ENCODE measurements at regions not wholly inside any gene's neighbourhood (a gene's known extent, or its start where the extent isn't known, plus 50 kb on each side); places are given as distances from the start of the nearest gene placed in this dataset.

DNA sequence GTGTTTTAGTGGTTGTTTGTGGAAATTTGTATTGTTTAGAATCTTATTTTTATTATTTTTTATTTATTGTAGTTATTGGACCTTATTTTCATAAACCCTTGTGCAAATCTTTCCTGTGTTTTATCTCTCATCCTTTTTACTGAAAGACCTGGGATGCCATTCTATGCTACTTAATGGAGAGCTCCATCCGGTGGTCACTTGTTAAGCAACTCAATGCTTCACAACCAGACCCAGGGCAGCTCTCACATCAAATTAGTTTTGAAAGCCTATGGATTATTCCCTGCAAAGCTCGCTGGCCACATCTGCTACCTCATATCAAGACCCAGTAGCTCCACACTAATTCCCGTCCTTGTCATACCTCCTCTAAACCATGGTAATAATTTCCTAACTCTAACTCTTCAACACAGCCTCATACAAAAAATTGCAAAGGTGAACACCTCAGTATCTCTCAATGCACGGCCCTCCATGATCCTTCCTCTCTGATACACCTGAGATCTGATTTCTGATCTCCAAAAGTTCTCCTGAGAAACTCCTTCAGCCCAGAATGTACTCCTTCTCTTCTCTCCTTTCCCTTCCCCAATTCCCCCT lies 296.6 kb upstream of the MANEA start:
- H3K9me3 Mint-ChIP-seq = no peaks in the 10 kb centered on the region
- H3K36me3 Mint-ChIP-seq = no peaks in the 10 kb centered on the region
- H3K4me3 Mint-ChIP-seq = no peak overlapping the region
- DNase-seq = no peak
- H3K4me1 Mint-ChIP-seq = no peaks in the 10 kb centered on the region
- peaks cover 0 to 6% (median 0%) of the 10 kb centered on the region in 5 donors for H3K27me3 Mint-ChIP-seq
- ATAC-seq = no peak
- POLR2A ChIA-PET = no interaction called here
- H3K27ac Mint-ChIP-seq = no peak overlapping the region

DNA sequence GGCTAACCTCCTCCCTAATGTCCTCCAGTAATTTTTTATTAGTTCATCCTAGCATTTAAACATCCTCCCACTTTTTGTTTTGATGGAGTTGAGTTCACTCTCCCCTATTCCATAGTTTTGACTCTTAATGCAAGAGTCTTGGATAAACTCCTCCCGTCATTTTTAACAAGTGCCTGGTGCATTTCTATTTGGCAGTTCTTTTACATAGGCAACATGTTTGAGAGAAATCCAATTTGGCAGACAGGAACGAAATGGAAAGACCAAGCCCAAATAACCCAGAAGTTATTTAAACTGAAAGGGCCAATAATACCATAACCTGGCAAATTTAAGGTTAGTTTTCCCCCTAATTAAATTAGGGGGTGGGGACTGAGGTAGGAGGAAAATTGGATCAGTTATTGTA lies 291.5 kb upstream of the MANEA start:
- DNase-seq (no peak), ATAC-seq (no peak)
- Mint-ChIP-seq H3K27ac (no peak overlapping the region), H3K9me3 (peaks cover 0 to 8% (median 0%) of the 10 kb centered on the region in 9 donors), H3K4me3 (no peak overlapping the region), H3K27me3 (peaks cover 0 to 4% (median 0%) of the 10 kb centered on the region in 5 donors), H3K4me1 (no peaks in the 10 kb centered on the region), H3K36me3 (no peaks in the 10 kb centered on the region)
- POLR2A ChIA-PET = no interaction called here

DNA sequence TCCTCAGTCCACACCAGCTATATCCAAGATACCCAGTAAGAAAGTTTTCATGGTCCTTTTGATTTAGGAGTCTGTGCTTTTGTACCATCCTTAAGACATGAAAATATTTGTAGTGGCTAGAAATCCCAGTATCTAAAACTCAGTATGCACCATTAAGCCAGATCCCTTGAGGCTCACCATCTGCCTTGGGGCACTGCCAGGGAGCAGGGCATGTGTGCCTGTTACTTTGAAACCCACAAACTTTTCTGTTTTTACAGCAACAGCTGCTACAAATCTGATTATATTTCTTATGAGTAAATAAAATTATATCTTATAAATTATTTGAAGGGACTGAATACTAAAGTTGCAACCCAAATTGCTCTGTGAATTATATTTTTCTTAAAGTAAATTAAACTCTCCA lies 290.5 kb upstream of the MANEA start:
- DNase-seq = no peak
- Mint-ChIP-seq H3K4me3 (no peak overlapping the region), H3K36me3 (no peaks in the 10 kb centered on the region), H3K27me3 (no peaks in the 10 kb centered on the region), H3K9me3 (peaks cover 0 to 8% (median 0%) of the 10 kb centered on the region in 9 donors), H3K27ac (no peak overlapping the region), H3K4me1 (no peaks in the 10 kb centered on the region)
- POLR2A ChIA-PET = no interaction called here
- ATAC-seq = no peak

DNA sequence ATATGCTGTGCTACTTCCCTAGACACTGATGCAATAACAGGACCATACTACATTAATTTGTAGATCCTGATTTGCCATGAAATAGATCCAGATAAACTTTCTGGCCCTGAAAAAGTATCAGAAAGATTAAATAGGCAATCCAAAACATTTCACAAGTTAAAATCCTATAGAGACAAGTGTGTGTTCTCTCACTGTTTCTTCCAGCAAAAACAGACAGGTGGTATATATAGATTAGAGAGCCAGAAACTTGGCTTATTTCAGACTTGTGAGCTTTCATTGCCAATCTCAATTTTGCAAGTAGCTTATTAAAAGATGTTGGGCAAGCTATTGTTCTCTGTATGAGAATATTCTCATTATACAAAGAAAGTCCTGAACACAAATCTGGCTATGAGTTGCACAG lies 289.1 kb upstream of the MANEA start:
- no peak for ATAC-seq
- H3K9me3 Mint-ChIP-seq = peaks cover 0 to 8% (median 0%) of the 10 kb centered on the region in 9 donors

DNA sequence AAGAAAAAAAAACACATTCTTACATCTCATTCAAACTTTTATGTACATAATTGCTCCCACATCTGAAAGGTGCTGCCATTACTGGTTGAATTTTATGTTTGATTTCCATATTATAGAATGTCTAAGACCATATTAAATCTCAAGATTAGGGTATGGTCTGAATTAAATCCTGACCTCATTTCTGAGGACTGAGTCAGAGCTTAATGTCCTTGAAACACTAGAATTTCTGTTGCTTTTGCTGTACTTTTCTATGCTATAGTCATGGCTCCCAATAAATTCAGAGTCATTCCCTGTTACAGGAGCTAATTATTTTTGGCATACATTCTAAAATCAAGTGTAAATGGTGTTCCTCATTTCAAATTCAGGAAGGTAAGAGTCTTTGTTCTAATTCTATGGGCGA lies 285.3 kb upstream of the MANEA start:
- Mint-ChIP-seq H3K9me3 (peaks cover 0 to 8% (median 0%) of the 10 kb centered on the region in 9 donors), H3K4me3 (no peak overlapping the region), H3K36me3 (no peaks in the 10 kb centered on the region), H3K27ac (no peak overlapping the region), H3K27me3 (no peaks in the 10 kb centered on the region), H3K4me1 (no peaks in the 10 kb centered on the region)
- no peak for DNase-seq
- POLR2A ChIA-PET = no interaction called here
- ATAC-seq = no peak

More for the DNA sequence above, 289.1 kb upstream of the MANEA start:
- Mint-ChIP-seq H3K36me3 (no peaks in the 10 kb centered on the region), H3K4me1 (no peaks in the 10 kb centered on the region), H3K27ac (no peak overlapping the region), H3K27me3 (no peaks in the 10 kb centered on the region), H3K4me3 (no peak overlapping the region)
- POLR2A ChIA-PET = no interaction called here
- DNase-seq = no peak

DNA sequence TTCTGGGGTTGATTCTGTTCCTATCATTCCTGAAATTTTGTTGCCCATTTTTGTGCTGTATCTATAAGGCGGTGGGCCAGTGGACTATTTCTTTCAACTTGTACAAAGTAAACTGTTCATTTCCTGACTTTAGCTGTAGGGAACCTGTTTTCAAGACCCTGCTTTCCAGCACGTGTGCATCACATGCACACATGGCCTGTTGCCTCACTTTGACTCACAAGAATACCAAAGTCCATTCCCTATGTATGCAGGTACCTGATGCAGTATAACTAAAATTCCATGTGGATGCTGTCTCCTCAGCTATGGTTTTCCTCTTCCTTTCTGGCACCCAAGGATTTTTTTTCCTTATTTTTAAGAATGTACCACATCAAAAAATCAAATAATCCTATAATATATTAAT lies 284.1 kb upstream of the MANEA start:
- DNase-seq (no peak), ATAC-seq (no peak)
- no peaks in the 10 kb centered on the region for H3K27me3 Mint-ChIP-seq
- H3K9me3 Mint-ChIP-seq = peaks cover 0 to 8% (median 0%) of the 10 kb centered on the region in 9 donors
- H3K27ac Mint-ChIP-seq = no peak overlapping the region
- POLR2A ChIA-PET = no interaction called here
- H3K36me3 Mint-ChIP-seq = no peaks in the 10 kb centered on the region
- H3K4me3 Mint-ChIP-seq = no peak overlapping the region
- no peaks in the 10 kb centered on the region for H3K4me1 Mint-ChIP-seq

DNA sequence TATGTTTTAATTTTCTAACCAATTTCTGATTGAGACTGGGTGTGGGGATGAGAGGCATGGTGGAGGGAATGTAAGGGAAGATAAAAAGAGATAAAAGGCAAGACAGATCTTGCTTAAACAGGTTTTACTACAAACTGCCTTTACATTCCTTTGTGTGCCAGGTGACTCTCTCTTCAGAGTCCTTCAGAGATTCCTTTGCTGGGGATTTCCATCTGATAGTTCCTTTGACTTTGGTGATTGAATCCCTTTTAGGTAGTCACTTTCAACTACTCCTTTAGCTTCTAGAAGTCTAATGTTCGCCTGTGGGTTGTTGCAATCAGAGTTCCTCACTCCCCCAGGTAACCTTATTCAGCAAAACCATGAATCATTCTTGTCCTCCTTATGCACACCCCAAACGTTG lies 283.3 kb upstream of the MANEA start:
- Mint-ChIP-seq H3K4me1 (no peaks in the 10 kb centered on the region), H3K27ac (no peak overlapping the region), H3K36me3 (no peaks in the 10 kb centered on the region), H3K4me3 (no peak overlapping the region), H3K27me3 (no peaks in the 10 kb centered on the region), H3K9me3 (peaks cover 0 to 3% (median 0%) of the 10 kb centered on the region in 9 donors)
- POLR2A ChIA-PET = no interaction called here
- DNase-seq (no peak), ATAC-seq (no peak)

DNA sequence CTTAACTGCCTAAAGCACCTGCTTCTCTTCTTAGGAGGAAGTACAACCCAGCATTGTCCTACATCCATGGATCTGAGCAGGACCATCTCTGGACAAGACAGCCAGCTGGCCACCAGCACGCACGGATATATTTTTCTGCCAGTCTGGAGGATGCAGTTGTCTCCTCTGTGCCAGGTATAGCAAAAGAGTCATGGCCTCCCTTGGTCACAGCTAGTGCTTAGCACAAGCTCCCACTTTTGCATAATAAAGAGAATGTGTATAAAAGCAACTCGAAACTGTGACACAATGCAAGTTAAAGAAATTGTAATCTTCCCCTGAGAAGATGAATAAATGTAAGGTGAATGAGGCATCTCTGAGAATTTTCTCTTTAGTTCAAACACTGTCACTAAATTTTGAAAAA lies 267.8 kb upstream of the MANEA start:
- Mint-ChIP-seq H3K9me3 (no peaks in the 10 kb centered on the region), H3K27ac (no peak overlapping the region), H3K36me3 (no peaks in the 10 kb centered on the region), H3K27me3 (peaks cover 0 to 4% (median 0%) of the 10 kb centered on the region in 5 donors), H3K4me1 (no peaks in the 10 kb centered on the region), H3K4me3 (no peak overlapping the region)
- POLR2A ChIA-PET = no interaction called here
- ATAC-seq (no peak), DNase-seq (no peak)

DNA sequence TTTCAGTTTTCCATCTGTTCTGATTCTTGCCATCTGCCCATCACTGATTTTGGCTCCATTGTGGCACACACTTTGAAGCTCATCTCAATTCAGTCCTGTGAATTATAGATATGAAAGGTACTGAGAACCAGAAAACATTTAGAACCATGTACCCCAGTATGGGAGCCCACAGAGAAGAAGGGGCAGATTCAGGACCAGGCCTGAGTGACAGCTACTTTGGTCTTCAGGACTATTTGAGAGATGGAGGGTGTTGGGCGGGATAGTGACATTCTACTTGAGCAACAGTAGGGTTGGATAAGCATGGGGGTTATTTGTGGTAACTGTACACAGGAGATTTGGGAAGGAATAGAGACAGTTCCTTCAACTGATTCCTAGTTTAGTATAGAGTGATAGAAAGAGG lies 259.2 kb upstream of the MANEA start:
- H3K4me3 Mint-ChIP-seq = no peak overlapping the region
- no peaks in the 10 kb centered on the region for H3K4me1 Mint-ChIP-seq
- ATAC-seq = no peak
- no peaks in the 10 kb centered on the region for H3K36me3 Mint-ChIP-seq
- H3K9me3 Mint-ChIP-seq = peaks cover 0 to 2% (median 0%) of the 10 kb centered on the region in 9 donors
- POLR2A ChIA-PET = no interaction called here
- DNase-seq = no peak
- H3K27ac Mint-ChIP-seq = no peak overlapping the region
- no peaks in the 10 kb centered on the region for H3K27me3 Mint-ChIP-seq

DNA sequence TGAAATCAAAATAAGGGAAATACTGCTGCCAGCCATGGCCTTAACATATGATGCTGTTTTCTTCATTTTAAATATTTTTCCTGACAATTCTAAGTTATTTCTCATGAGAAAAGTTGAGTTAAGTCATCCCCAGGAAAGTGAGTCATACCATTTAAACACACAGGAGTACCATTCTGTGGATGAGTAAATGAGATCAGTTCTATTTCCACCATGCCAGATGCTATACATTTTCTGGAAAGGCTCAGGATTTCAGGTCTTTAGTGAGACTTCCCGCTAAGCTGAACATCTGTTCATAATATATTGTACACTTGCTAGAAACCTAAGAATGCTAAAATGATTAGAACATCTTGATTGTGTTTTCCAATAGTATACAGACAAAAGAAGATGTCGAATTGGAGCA lies 256.2 kb upstream of the MANEA start:
- no peaks in the 10 kb centered on the region for H3K36me3 Mint-ChIP-seq
- no peaks in the 10 kb centered on the region for H3K27me3 Mint-ChIP-seq

DNA sequence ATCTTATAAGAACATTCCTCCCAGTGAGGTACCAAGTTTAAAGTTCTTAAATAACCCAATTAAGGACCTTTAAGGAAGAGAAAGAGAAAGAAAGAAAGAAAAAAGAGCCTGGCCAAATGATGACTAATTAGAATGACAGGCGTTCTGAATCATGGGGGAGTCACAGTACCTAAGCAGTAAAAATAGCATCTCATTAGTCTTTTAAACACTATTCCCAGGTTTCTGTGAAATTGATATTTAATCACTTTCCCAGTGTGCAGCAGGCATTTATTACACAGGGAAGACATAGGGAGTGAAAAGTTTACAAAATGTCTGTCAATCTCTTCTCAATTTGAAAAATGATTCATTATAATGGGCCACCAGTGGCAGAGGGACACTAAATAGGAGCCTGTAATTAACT lies 251.4 kb upstream of the MANEA start:
- H3K27ac Mint-ChIP-seq = no peak overlapping the region
- no peak overlapping the region for H3K4me3 Mint-ChIP-seq
- H3K36me3 Mint-ChIP-seq = no peaks in the 10 kb centered on the region
- POLR2A ChIA-PET = no interaction called here
- DNase-seq = no peak
- ATAC-seq = no peak
- H3K9me3 Mint-ChIP-seq = peaks cover 0 to 17% (median 2%) of the 10 kb centered on the region in 9 donors
- no peaks in the 10 kb centered on the region for H3K27me3 Mint-ChIP-seq
- H3K4me1 Mint-ChIP-seq = no peaks in the 10 kb centered on the region

More for the DNA sequence above, 256.2 kb upstream of the MANEA start:
- H3K9me3 Mint-ChIP-seq = peaks cover 0 to 17% (median 2%) of the 10 kb centered on the region in 9 donors
- no peaks in the 10 kb centered on the region for H3K4me1 Mint-ChIP-seq
- no peak overlapping the region for H3K4me3 Mint-ChIP-seq
- DNase-seq (no peak), ATAC-seq (no peak)
- POLR2A ChIA-PET = no interaction called here
- H3K27ac Mint-ChIP-seq = no peak overlapping the region

DNA sequence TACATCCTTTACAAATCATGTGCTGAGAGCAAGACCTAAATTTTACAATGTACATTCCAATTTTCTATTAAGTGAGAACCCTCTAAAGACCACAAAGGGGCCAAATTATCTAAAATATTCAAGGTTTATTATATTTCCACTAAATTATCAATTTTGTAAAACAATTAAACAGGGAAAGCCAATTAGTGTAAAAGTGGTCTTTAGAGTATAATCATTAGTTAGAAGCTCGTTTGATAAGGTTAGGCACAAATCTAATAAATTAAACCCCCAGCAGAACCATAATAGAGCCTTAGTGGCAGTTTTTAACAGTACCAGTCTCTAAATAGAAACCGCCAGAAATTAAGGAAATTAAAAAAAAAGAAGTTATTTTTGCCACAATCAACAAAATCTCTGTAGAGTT lies 249.1 kb upstream of the MANEA start:
- ATAC-seq = no peak
- Mint-ChIP-seq H3K4me3 (no peak overlapping the region), H3K9me3 (peaks cover 0 to 17% (median under 1%) of the 10 kb centered on the region in 9 donors), H3K27ac (no peak overlapping the region), H3K36me3 (no peaks in the 10 kb centered on the region), H3K4me1 (no peaks in the 10 kb centered on the region), H3K27me3 (no peaks in the 10 kb centered on the region)
- POLR2A ChIA-PET = no interaction called here
- no peak for DNase-seq

DNA sequence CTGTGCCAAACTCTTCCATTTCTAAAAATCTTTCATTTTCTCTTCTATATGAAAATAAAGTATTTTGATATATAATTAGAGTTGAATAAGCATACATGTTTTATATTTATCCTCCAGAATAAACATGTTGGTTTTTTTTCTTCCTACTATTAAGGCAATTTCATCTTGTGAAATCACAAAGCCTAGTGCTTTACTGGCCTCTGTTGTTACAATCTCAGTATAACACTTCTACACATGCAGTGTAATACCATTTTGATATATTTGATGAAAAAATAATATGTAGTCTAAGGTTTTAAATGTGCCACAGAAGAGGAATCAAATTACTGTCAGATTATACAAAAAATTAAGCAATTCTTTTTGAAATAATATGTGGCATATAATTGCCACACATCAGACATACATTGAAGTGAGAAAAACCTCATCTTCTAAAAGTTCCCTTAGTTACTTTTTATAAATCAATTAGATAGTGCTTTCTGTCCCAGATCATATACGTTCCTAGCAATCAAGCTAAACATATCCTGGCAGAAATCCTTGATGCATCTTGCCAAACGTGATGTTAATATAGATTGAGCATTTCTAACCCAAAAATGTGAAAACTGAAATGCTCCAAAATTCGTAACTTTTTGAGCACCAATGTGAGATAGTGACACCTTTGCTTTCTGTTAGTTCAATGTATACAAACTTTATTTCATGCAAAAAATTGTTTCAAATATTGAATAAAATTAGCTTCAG lies 225.1 kb upstream of the MANEA start:
- Mint-ChIP-seq H3K27ac (no peak overlapping the region), H3K27me3 (no peaks in the 10 kb centered on the region), H3K9me3 (no peaks in the 10 kb centered on the region), H3K4me3 (no peak overlapping the region), H3K36me3 (no peaks in the 10 kb centered on the region), H3K4me1 (no peaks in the 10 kb centered on the region)
- no peak for ATAC-seq
- no peak for DNase-seq
- POLR2A ChIA-PET = no interaction called here

DNA sequence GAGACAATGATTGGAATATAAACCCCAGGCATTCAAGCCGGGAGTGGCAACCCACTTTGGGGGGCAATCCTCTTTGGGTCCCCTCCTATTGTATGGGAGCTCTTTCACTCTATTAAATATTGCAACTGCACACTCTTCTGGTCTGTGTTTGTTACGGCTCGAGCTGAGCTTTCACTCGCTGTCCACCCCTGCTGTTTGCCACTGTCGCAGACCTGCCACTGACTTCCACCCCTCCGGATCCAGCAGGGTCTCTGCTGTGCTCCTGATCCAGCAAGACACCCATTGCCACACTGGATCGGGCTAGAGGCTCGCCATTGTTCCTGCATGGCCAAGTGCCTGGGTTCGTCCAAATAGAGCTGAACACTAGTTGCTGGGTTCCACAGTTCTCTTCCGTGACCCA lies 222.8 kb upstream of the MANEA start:
- H3K36me3 Mint-ChIP-seq = no peaks in the 10 kb centered on the region
- H3K4me1 Mint-ChIP-seq = no peaks in the 10 kb centered on the region
- H3K27me3 Mint-ChIP-seq = no peaks in the 10 kb centered on the region
- no peak for ATAC-seq
- H3K9me3 Mint-ChIP-seq = no peaks in the 10 kb centered on the region
- no peak overlapping the region for H3K4me3 Mint-ChIP-seq
- POLR2A ChIA-PET = no interaction called here
- H3K27ac Mint-ChIP-seq = no peak overlapping the region
- no peak for DNase-seq

All from naive thymus-derived CD8-positive, alpha-beta T cell (primary cell).